ENCODE measurements at regions not wholly inside any gene's neighbourhood (a gene's known extent, or its start where the extent isn't known, plus 50 kb on each side); places are given as distances from the start of the nearest gene placed in this dataset.
"Not testable (repeated sequence)": the region's sequence is repeated elsewhere in the genome, so short reads cannot be mapped to it uniquely, and the experiment has no call there.

- intact Hi-C loops (cut with micrococcal nuclease; ENCODE audit: unreplicated experiment) = no loop called here
- H3K27me3 Mint-ChIP-seq (ENCODE audit: unreplicated experiment) = peaks cover 17% of the 10 kb centered on the region
- no peak for TF ChIP-seq CTCF (IDR thresholded peaks at IDR 0.05; ENCODE audit: unreplicated experiment)
- H3K4me3 Mint-ChIP-seq (ENCODE audit: low read depth, unreplicated experiment) = no peak overlapping the region
- H3K27ac Mint-ChIP-seq (ENCODE audit: unreplicated experiment) = no peak overlapping the region
- CTCF ChIA-PET = no interaction called here
- no TSS peak for BruUV-seq (replicated peaks)
- no peak for DNase-seq
- peaks cover 2% of the 10 kb centered on the region for H3K9me3 Mint-ChIP-seq (ENCODE audit: low read depth, unreplicated experiment)
- H3K4me1 Mint-ChIP-seq (ENCODE audit: low read depth, unreplicated experiment) = no peaks in the 10 kb centered on the region
- no peaks in the 10 kb centered on the region for H3K36me3 Mint-ChIP-seq (ENCODE audit: insufficient read depth, unreplicated experiment)
These were observed 155.4 kb downstream of the SEC23IP start for GRCh38 chr10:120047926-120048325.

- no peak overlapping the region for H3K4me3 Mint-ChIP-seq (ENCODE audit: low read depth, unreplicated experiment)
- no TSS peak for BruUV-seq (replicated peaks)
- no peaks in the 10 kb centered on the region for H3K4me1 Mint-ChIP-seq (ENCODE audit: low read depth, unreplicated experiment)
- CTCF ChIA-PET = no interaction called here
- intact Hi-C loops (cut with micrococcal nuclease; ENCODE audit: unreplicated experiment) = no loop called here
- peaks cover 17% of the 10 kb centered on the region for H3K27me3 Mint-ChIP-seq (ENCODE audit: unreplicated experiment)
- H3K9me3 Mint-ChIP-seq (ENCODE audit: low read depth, unreplicated experiment) = no peaks in the 10 kb centered on the region
- no peaks in the 10 kb centered on the region for H3K36me3 Mint-ChIP-seq (ENCODE audit: insufficient read depth, unreplicated experiment)
- DNase-seq = no peak
- TF ChIP-seq CTCF (IDR thresholded peaks at IDR 0.05; ENCODE audit: unreplicated experiment) = no peak
- H3K27ac Mint-ChIP-seq (ENCODE audit: unreplicated experiment) = no peak overlapping the region
These were observed 155.9 kb downstream of the SEC23IP start for GRCh38 chr10:120048391-120048790.

GRCh38 chr10:120051671-120052070 is 159.1 kb downstream of the SEC23IP start:
- intact Hi-C loops (cut with micrococcal nuclease; ENCODE audit: unreplicated experiment) = no loop called here
- no peaks in the 10 kb centered on the region for H3K4me1 Mint-ChIP-seq (ENCODE audit: low read depth, unreplicated experiment)
- no peak overlapping the region for H3K27ac Mint-ChIP-seq (ENCODE audit: unreplicated experiment)
- TF ChIP-seq CTCF (IDR thresholded peaks at IDR 0.05; ENCODE audit: unreplicated experiment) = no peak
- DNase-seq = no peak
- CTCF ChIA-PET = interaction anchor here (0.7 kb wide), 1 partner anchor 490 kb away, joined by 4 read pairs; no protein-coding TSS in a partner anchor
- no TSS peak for BruUV-seq (replicated peaks)
- no peak overlapping the region for H3K4me3 Mint-ChIP-seq (ENCODE audit: low read depth, unreplicated experiment)
- peaks cover 17% of the 10 kb centered on the region for H3K27me3 Mint-ChIP-seq (ENCODE audit: unreplicated experiment)
- no peaks in the 10 kb centered on the region for H3K9me3 Mint-ChIP-seq (ENCODE audit: low read depth, unreplicated experiment)
- H3K36me3 Mint-ChIP-seq (ENCODE audit: insufficient read depth, unreplicated experiment) = no peaks in the 10 kb centered on the region

- intact Hi-C loops (cut with micrococcal nuclease; ENCODE audit: unreplicated experiment) = no loop called here
- CTCF ChIA-PET = no interaction called here
- no peaks in the 10 kb centered on the region for H3K4me1 Mint-ChIP-seq (ENCODE audit: low read depth, unreplicated experiment)
- no peak for DNase-seq
- no peak overlapping the region for H3K27ac Mint-ChIP-seq (ENCODE audit: unreplicated experiment)
- no peaks in the 10 kb centered on the region for H3K9me3 Mint-ChIP-seq (ENCODE audit: low read depth, unreplicated experiment)
- BruUV-seq (replicated peaks) = no TSS peak
- H3K27me3 Mint-ChIP-seq (ENCODE audit: unreplicated experiment) = peaks cover 17% of the 10 kb centered on the region
- no peak for TF ChIP-seq CTCF (IDR thresholded peaks at IDR 0.05; ENCODE audit: unreplicated experiment)
- no peak overlapping the region for H3K4me3 Mint-ChIP-seq (ENCODE audit: low read depth, unreplicated experiment)
- H3K36me3 Mint-ChIP-seq (ENCODE audit: insufficient read depth, unreplicated experiment) = no peaks in the 10 kb centered on the region
These were observed 160.6 kb downstream of the SEC23IP start for GRCh38 chr10:120052964-120053702.

- H3K4me3 Mint-ChIP-seq (ENCODE audit: low read depth, unreplicated experiment); H3K27me3 Mint-ChIP-seq (ENCODE audit: unreplicated experiment); BruUV-seq (replicated peaks); DNase-seq; H3K9me3 Mint-ChIP-seq (ENCODE audit: low read depth, unreplicated experiment); H3K36me3 Mint-ChIP-seq (ENCODE audit: insufficient read depth, unreplicated experiment); H3K27ac Mint-ChIP-seq (ENCODE audit: unreplicated experiment); CTCF ChIA-PET; H3K4me1 Mint-ChIP-seq (ENCODE audit: low read depth, unreplicated experiment); intact Hi-C loops (cut with micrococcal nuclease; ENCODE audit: unreplicated experiment): not testable (repeated sequence)
These were observed 167.3 kb downstream of the SEC23IP start for GRCh38 chr10:120059790-120060189.
